ENCODE measurements at regions not wholly inside any gene's neighbourhood (a gene's known extent, or its start where the extent isn't known, plus 50 kb on each side); places are given as distances from the start of the nearest gene placed in this dataset.

DNA sequence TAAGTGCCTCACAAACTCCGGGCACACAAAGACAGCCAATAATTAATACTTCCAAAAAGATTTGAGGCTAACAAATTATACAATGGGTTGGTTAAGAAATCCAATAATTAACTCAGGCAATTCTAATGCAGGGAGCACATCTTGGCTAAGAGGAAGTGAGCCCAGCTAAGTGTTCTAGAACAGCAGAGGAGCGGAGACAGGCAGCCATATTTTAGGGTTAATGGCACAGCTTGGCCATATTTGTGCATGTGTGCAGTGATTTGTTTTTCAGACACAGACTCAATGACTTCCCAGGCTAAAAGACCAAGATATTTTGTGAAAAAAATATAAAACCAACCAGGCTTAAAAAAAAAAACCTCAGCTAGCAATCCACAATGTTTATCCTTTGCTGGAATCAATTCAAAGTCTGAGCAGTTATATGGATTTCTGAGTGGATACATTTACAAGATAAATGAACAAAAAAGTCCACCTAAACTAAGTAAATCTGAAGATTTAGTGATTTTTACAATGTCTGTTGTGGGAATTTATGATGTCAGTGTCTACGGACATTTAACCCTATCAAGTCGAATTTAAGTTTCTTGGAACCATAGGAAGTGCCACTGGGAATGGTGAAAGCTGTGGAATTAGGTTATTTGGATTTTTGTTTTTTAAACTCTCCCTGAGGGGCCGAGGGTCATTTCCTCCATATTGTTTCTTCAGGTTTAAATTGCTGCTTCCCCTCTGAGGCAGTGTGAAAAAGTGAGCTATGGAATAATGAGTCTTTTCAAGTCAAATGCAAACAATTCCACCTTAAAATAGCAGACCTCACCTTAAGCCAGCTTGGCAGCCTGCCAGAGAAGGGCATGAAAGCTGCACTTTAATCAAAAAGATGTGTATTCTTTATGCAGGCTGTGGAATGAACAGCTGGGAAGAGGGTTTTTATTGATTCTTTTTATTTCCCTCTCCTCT, 413.7 kb upstream of the TBL1XR1 start:
- TF ChIP-seq POLR2AphosphoS5 (IDR thresholded peaks at IDR 0.05; ENCODE audit: low read depth, low read length) = no peak
- TF ChIP-seq FOXP2 (optimal IDR thresholded peaks at IDR 0.05; ENCODE audit: borderline replicate concordance, extremely low read depth, extremely low read length, insufficient read depth) = no peak
- no peak for TF ChIP-seq TAF1 (IDR thresholded peaks at IDR 0.05; ENCODE audit: borderline replicate concordance, insufficient read depth, low read length)
- no peak for TF ChIP-seq SIN3A (IDR thresholded peaks at IDR 0.05; ENCODE audit: borderline replicate concordance, insufficient read depth, low read length)
- TF ChIP-seq, protein P1, sequence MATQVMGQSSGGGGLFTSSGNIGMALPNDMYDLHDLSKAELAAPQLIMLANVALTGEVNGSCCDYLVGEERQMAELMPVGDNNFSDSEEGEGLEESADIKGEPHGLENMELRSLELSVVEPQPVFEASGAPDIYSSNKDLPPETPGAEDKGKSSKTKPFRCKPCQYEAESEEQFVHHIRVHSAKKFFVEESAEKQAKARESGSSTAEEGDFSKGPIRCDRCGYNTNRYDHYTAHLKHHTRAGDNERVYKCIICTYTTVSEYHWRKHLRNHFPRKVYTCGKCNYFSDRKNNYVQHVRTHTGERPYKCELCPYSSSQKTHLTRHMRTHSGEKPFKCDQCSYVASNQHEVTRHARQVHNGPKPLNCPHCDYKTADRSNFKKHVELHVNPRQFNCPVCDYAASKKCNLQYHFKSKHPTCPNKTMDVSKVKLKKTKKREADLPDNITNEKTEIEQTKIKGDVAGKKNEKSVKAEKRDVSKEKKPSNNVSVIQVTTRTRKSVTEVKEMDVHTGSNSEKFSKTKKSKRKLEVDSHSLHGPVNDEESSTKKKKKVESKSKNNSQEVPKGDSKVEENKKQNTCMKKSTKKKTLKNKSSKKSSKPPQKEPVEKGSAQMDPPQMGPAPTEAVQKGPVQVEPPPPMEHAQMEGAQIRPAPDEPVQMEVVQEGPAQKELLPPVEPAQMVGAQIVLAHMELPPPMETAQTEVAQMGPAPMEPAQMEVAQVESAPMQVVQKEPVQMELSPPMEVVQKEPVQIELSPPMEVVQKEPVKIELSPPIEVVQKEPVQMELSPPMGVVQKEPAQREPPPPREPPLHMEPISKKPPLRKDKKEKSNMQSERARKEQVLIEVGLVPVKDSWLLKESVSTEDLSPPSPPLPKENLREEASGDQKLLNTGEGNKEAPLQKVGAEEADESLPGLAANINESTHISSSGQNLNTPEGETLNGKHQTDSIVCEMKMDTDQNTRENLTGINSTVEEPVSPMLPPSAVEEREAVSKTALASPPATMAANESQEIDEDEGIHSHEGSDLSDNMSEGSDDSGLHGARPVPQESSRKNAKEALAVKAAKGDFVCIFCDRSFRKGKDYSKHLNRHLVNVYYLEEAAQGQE (IDR thresholded peaks at IDR 0.05; ENCODE audit: insufficient read depth in 1 of 2, low read depth in 2 of 2, low read length in 2 of 2) = no peak

DNA sequence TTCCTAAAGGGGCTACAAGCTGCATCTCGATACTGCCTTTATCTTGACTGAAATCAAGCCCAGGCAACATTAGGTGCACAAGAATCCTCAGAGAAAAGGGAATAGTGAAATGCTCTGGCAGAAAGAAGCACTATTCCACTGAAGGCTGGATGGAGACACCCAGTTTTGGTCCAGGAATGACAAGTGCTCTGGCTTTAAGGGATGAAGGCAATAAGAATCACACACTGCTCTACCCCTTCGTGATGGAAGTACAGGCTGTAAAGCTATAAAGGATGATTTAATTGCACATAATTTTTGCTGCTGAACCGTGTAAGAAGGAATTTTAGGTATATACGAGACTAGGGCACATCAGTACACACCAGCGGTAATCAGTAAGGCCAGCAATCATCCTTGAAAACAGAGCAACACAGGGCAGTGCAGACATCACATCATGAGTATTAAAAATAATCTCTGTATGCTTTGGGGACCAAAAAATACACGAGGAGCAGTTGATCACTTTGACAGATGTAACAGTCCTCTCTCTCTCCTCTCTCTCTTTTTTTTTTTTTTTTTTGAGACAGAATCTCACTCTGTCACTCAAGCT, 414.6 kb upstream of the TBL1XR1 start:
- TF ChIP-seq POLR2AphosphoS5 (IDR thresholded peaks at IDR 0.05; ENCODE audit: low read depth, low read length) (no peak), TAF1 (IDR thresholded peaks at IDR 0.05; ENCODE audit: borderline replicate concordance, insufficient read depth, low read length) (no peak), SIN3A (IDR thresholded peaks at IDR 0.05; ENCODE audit: borderline replicate concordance, insufficient read depth, low read length) (no peak), FOXP2 (optimal IDR thresholded peaks at IDR 0.05; ENCODE audit: borderline replicate concordance, extremely low read depth, extremely low read length, insufficient read depth) (no peak)
- TF ChIP-seq, protein P1 (IDR thresholded peaks at IDR 0.05; ENCODE audit: insufficient read depth in 1 of 2, low read depth in 2 of 2, low read length in 2 of 2) = no peak

DNA sequence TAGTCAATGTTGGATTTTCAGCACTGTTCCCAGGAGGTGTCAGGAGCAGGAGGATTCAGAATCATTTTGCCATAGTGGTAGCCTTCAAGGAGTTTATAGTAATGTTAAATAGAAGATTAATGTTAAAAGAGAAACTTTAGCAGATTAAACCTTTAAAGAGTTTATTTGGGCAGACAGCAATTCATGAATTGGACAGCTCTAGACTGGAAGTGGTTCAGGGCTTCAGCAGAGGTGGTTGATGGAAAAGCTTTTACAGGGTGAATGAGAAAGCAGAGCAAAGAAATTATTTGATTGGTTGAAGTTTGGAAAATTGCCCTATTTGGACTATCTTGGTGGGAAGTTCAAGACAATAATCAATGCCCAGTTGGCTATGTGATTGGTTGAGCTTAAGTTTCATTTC, 416.6 kb upstream of the TBL1XR1 start:
- TF ChIP-seq, protein P1 (IDR thresholded peaks at IDR 0.05; ENCODE audit: insufficient read depth in 1 of 2, low read depth in 2 of 2, low read length in 2 of 2) = no peak
- TF ChIP-seq FOXP2 (optimal IDR thresholded peaks at IDR 0.05; ENCODE audit: borderline replicate concordance, extremely low read depth, extremely low read length, insufficient read depth) (no peak), POLR2AphosphoS5 (IDR thresholded peaks at IDR 0.05; ENCODE audit: low read depth, low read length) (no peak), TAF1 (IDR thresholded peaks at IDR 0.05; ENCODE audit: borderline replicate concordance, insufficient read depth, low read length) (no peak), SIN3A (IDR thresholded peaks at IDR 0.05; ENCODE audit: borderline replicate concordance, insufficient read depth, low read length) (no peak)

DNA sequence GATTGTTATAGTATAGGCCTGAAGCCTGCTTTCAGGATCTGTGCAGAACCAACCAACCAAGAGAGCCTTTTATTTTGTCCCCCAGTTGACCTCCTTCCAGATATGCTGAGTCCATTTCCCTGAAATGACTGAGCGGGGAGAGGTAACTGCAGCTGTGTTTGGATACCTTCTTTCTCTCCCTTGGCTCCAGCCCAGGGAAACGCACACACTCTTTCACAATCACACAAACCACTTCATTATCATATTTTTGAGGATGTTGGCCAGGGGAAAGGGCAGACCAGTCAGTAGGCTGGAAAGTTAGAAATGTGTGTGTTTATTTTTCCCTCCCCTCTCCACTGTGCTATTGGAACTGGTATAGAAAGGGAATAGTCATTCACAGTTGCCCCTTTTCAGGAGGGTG, 417.7 kb upstream of the TBL1XR1 start:
- peak; percentile 63 for TF ChIP-seq FOXP2 (optimal IDR thresholded peaks at IDR 0.05; ENCODE audit: borderline replicate concordance, extremely low read depth, extremely low read length, insufficient read depth)
- TF ChIP-seq, protein P1 (IDR thresholded peaks at IDR 0.05; ENCODE audit: insufficient read depth in 1 of 2, low read depth in 2 of 2, low read length in 2 of 2) = no peak
